Esophagus muscularis mucosa (tissue), 4 donors: ENCODE measurements at regions not wholly inside any gene's neighbourhood (a gene's known extent, or its start where the extent isn't known, plus 50 kb on each side); places are given as distances from the start of the nearest gene placed in this dataset.

ENCODE experiments used
- DNase-seq: peaks from one replicate; pipeline ENCODE4 v3.0.0-alpha.2; 2017; ENCODE audit errors: extremely low spot score
- H3K27ac ChIP-seq, 4 donors: fragments of 200-600 bp; sonication (generic); replicated peaks in 1 of 4; 1 replicate in 3 of 4; 2 replicates in 1 of 4; pipeline ENCODE4 v1.5.1; 2016 to 2019; ENCODE audit warnings: mild to moderate bottlenecking in 1 of 4
- H3K27me3 ChIP-seq, 4 donors: fragments of 200-600 bp; sonication (generic); one replicate each; pipeline versions ENCODE4 v1.5.1 to v1.6.0; 2016 to 2019
- H3K36me3 ChIP-seq, 4 donors: fragments of 200-600 bp; sonication (generic); one replicate each; pipeline ENCODE4 v1.5.1; 2016 to 2019
- H3K4me1 ChIP-seq, 4 donors: fragments of 200-600 bp; sonication (generic); one replicate each; pipeline ENCODE4 v1.5.1; 2016 to 2019
- H3K4me3 ChIP-seq, 4 donors: fragments of 200-600 bp; sonication (generic); 1 replicate in 2 of 4; 2 replicates in 2 of 4; pipeline ENCODE4 v1.5.1; 2016 to 2019; ENCODE audit warnings: mild to moderate bottlenecking in 4 of 4, moderate library complexity in 1 of 4
- H3K9me3 ChIP-seq, 4 donors: fragments of 200-600 bp; sonication (generic); 1 replicate in 3 of 4; 2 replicates in 1 of 4; pipeline ENCODE4 v1.5.1; 2016 to 2019
- CTCF ChIP-seq, 3 experiments: fragments of 200-600 bp in 2 of 3; fragments of 450-650 bp in 1 of 3; sonication (generic) in 2 of 3; IDR thresholded peaks; one replicate each; pipeline ENCODE4 v1.5.1; 2017 to 2019; ENCODE audit warnings: antibody characterized with exemption in 3 of 3, mild to moderate bottlenecking in 2 of 3, moderate library complexity in 1 of 3
- EP300 ChIP-seq: sonication (generic); formaldehyde crosslinking; IDR thresholded peaks from one replicate; pipeline ENCODE4 v1.6.1; 2017; ENCODE audit warnings: antibody characterized with exemption
- POLR2A ChIP-seq: fragments of 450-650 bp; IDR thresholded peaks from one replicate; pipeline ENCODE4 v1.6.1; 2017; ENCODE audit warnings: antibody characterized with exemption, moderate library complexity, mild to moderate bottlenecking, low read depth
- POLR2AphosphoS5 ChIP-seq, 2 donors: sonication (generic); formaldehyde crosslinking; IDR thresholded peaks; one replicate each; pipeline ENCODE4 v1.6.1; 2017; ENCODE audit warnings: antibody characterized with exemption in 2 of 2
- WGBS: methylation state at CpG from one replicate; pipeline ENCODE4 v1.1.5; 2018; 5-methylcytosine and 5-hydroxymethylcytosine counted together
- intact Hi-C: fragments of 100-400 bp; cut with DNase I; formaldehyde crosslinking; loops from one replicate; pipeline ENCODE4 v1.15.1; 2023

- 85% methylated on average over 5 of the region's 5 CpGs for WGBS
These were observed 661.1 kb downstream of the BCL11A start for GRCh38 chr2:59892398-59892797.

GRCh38 chr2:59889305-59889704 lies 664.1 kb downstream of the BCL11A start:
- no peak overlapping the region for H3K27ac ChIP-seq
- no peak for DNase-seq
- H3K4me1 ChIP-seq = no peaks in the 10 kb centered on the region
- WGBS = 91% methylated on average over 8 of the region's 8 CpGs
- intact Hi-C loops = no loop called here
- no peaks in the 10 kb centered on the region for H3K27me3 ChIP-seq
- H3K4me3 ChIP-seq = no peak overlapping the region
- no peak for TF ChIP-seq POLR2AphosphoS5 (IDR thresholded peaks at IDR 0.05)
- no peak for TF ChIP-seq EP300
- no peaks in the 10 kb centered on the region for H3K9me3 ChIP-seq
- no peaks in the 10 kb centered on the region for H3K36me3 ChIP-seq

More at GRCh38 chr2:59892398-59892797, 661.1 kb downstream of the BCL11A start:
- H3K4me3 ChIP-seq = no peak overlapping the region
- no peak overlapping the region for H3K27ac ChIP-seq
- H3K27me3 ChIP-seq = no peaks in the 10 kb centered on the region
- H3K9me3 ChIP-seq = no peaks in the 10 kb centered on the region
- intact Hi-C loops = no loop called here
- TF ChIP-seq EP300 = no peak
- TF ChIP-seq CTCF (IDR thresholded peaks at IDR 0.05) = no peak
- TF ChIP-seq POLR2A = no peak
- no peak for TF ChIP-seq POLR2AphosphoS5 (IDR thresholded peaks at IDR 0.05)
- H3K4me1 ChIP-seq = no peaks in the 10 kb centered on the region
- H3K36me3 ChIP-seq = no peaks in the 10 kb centered on the region
- no peak for DNase-seq

GRCh38 chr2:59888706-59889105 lies 664.7 kb downstream of the BCL11A start:
- intact Hi-C loops = no loop called here
- Histone ChIP-seq H3K9me3 (no peaks in the 10 kb centered on the region), H3K27ac (no peak overlapping the region), H3K4me1 (no peaks in the 10 kb centered on the region), H3K27me3 (no peaks in the 10 kb centered on the region), H3K36me3 (no peaks in the 10 kb centered on the region), H3K4me3 (no peak overlapping the region)
- TF ChIP-seq POLR2AphosphoS5 (IDR thresholded peaks at IDR 0.05) (no peak), EP300 (no peak), CTCF (IDR thresholded peaks at IDR 0.05) (no peak), POLR2A (no peak)
- no peak for DNase-seq
- 60% methylated on average over 1 of the region's 1 CpG for WGBS

GRCh38 chr2:59888015-59888414 lies 665.4 kb downstream of the BCL11A start:
- H3K36me3 ChIP-seq = no peaks in the 10 kb centered on the region
- H3K9me3 ChIP-seq = no peaks in the 10 kb centered on the region
- H3K4me1 ChIP-seq = no peaks in the 10 kb centered on the region
- WGBS = 40% methylated on average over 3 of the region's 3 CpGs
- intact Hi-C loops = no loop called here
- DNase-seq = no peak
- H3K27me3 ChIP-seq = no peaks in the 10 kb centered on the region
- TF ChIP-seq CTCF (IDR thresholded peaks at IDR 0.05) (no peak), POLR2A (no peak), EP300 (no peak), POLR2AphosphoS5 (IDR thresholded peaks at IDR 0.05) (no peak)
- no peak overlapping the region for H3K27ac ChIP-seq
- H3K4me3 ChIP-seq = no peak overlapping the region

DNA sequence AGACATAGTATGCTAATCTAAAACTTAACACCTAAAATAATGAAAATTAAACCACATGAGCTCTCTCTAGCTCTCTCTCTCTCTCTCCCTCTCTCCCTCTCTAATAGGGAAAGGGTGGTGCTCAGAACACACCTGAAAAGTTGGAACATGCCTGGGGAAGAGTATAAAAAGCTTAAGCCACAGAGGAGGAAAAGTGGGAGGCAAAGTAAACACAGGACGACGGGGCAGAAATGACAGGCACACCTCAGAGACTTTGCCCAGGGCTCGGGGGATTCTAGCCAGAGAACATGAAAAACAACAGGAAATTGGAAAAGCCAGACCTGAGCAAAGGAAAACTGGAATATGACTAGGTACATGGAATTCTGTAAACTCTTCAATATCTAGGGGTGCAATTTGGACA lies 666.1 kb downstream of the BCL11A start:
- no peaks in the 10 kb centered on the region for H3K4me1 ChIP-seq
- H3K9me3 ChIP-seq = no peaks in the 10 kb centered on the region
- H3K4me3 ChIP-seq = no peak overlapping the region
- H3K27me3 ChIP-seq = no peaks in the 10 kb centered on the region
- H3K36me3 ChIP-seq = no peaks in the 10 kb centered on the region
- no peak for DNase-seq
- 74% methylated on average over 3 of the region's 3 CpGs for WGBS
- TF ChIP-seq EP300 (no peak), CTCF (IDR thresholded peaks at IDR 0.05) (no peak), POLR2A (no peak), POLR2AphosphoS5 (IDR thresholded peaks at IDR 0.05) (no peak)
- intact Hi-C loops = no loop called here
- H3K27ac ChIP-seq = no peak overlapping the region
